Thoracic aorta (tissue), 2 donors: ENCODE measurements at regions not wholly inside any gene's neighbourhood (a gene's known extent, or its start where the extent isn't known, plus 50 kb on each side); places are given as distances from the start of the nearest gene placed in this dataset.
"Not testable (repeated sequence)": the region's sequence is repeated elsewhere in the genome, so short reads cannot be mapped to it uniquely, and the experiment has no call there.

Experiments used
- ATAC-seq: fragments of 150-250 bp; one replicate; pipeline ENCODE4 v1.8.0; 2017; ENCODE audit warnings: low read depth; ENCODE audit not compliant: insufficient number of reproducible peaks, low FRiP score
- DNase-seq: peaks from one replicate; pipeline ENCODE4 v3.0.0-alpha.2; 2020; ENCODE audit warnings: low spot score
- H3K27ac ChIP-seq, 2 donors: fragments of 200-600 bp; sonication (generic); 1 replicate in 1 of 2; 2 replicates in 1 of 2; pipeline ENCODE4 v1.5.1; 2016; ENCODE audit warnings: mild to moderate bottlenecking in 2 of 2, moderate library complexity in 2 of 2
- H3K27me3 ChIP-seq: fragments of 200-600 bp; sonication (generic); replicated peaks from 2 replicates; pipeline ENCODE4 v1.6.0; 2016; ENCODE audit warnings: mild to moderate bottlenecking; ENCODE audit not compliant: insufficient read depth
- H3K36me3 ChIP-seq: fragments of 200-600 bp; sonication (generic); one replicate; pipeline ENCODE4 v1.5.1; 2016
- H3K4me1 ChIP-seq, 2 donors: fragments of 200-600 bp; sonication (generic); 1 replicate in 1 of 2; 2 replicates in 1 of 2; pipeline versions ENCODE4 v1.5.1 to v1.6.0; 2016; ENCODE audit warnings: low read depth in 2 of 2, mild to moderate bottlenecking in 1 of 2; ENCODE audit not compliant: control insufficient read depth in 1 of 2
- H3K4me3 ChIP-seq: fragments of 200-600 bp; sonication (generic); 2 replicates; pipeline ENCODE4 v1.5.1; 2016; ENCODE audit warnings: mild to moderate bottlenecking
- H3K9me3 ChIP-seq: fragments of 200-600 bp; sonication (generic); 2 replicates; pipeline ENCODE4 v1.5.1; 2016

DNA sequence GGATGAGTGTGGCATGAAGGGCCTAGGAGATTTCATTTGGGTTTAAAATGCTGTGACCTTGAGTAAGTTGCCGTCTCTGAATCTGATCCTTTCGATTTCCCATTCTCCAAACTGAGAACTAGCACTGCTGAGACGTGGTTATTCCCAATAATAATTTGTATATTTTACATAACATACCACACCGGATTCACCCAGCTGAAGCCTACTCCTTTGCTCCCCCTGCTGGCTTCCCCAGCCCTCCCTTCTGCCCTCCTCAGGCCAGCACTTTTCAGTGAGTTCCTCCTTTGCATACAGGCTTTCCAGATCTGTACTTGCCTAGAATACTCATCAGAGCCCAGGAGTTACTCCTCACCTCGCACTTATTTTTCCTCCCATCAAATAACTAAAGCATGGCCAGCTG, 255.1 kb downstream of the OR4F29 start:
- not testable (repeated sequence) for ATAC-seq, H3K4me3 ChIP-seq, H3K27ac ChIP-seq, H3K36me3 ChIP-seq, DNase-seq, H3K27me3 ChIP-seq, H3K9me3 ChIP-seq, H3K4me1 ChIP-seq

GRCh38 chr1:191296-192049, 260.0 kb downstream of the OR4F29 start:
- H3K27ac ChIP-seq, ATAC-seq, H3K4me3 ChIP-seq, H3K4me1 ChIP-seq, H3K36me3 ChIP-seq, H3K27me3 ChIP-seq, DNase-seq, H3K9me3 ChIP-seq: not testable (repeated sequence)

DNA sequence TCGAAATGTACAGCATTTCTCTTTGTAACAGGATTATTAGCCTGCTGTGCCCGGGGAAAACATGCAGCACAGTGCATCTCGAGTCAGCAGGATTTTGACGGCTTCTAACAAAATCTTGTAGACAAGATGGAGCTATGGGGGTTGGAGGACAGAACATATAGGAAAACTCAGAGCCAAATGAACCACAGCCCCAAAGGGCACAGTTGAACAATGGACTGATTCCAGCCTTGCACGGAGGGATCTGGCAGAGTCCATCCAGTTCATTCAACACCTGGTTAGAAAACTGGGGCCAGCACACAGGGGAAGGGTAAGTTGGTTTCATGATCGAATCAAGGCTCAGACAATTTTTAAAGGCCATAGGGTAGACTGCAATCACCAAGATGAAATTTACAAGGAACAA, 260.8 kb downstream of the OR4F29 start:
- not testable (repeated sequence) for H3K27me3 ChIP-seq, ATAC-seq, H3K36me3 ChIP-seq, H3K9me3 ChIP-seq, H3K4me3 ChIP-seq, DNase-seq, H3K27ac ChIP-seq, H3K4me1 ChIP-seq

- not testable (repeated sequence) for H3K4me1 ChIP-seq, H3K27ac ChIP-seq, H3K4me3 ChIP-seq, DNase-seq, H3K27me3 ChIP-seq, ATAC-seq, H3K9me3 ChIP-seq, H3K36me3 ChIP-seq
Measured at GRCh38 chr1:189915-190314, 261.6 kb downstream of the OR4F29 start.

DNA sequence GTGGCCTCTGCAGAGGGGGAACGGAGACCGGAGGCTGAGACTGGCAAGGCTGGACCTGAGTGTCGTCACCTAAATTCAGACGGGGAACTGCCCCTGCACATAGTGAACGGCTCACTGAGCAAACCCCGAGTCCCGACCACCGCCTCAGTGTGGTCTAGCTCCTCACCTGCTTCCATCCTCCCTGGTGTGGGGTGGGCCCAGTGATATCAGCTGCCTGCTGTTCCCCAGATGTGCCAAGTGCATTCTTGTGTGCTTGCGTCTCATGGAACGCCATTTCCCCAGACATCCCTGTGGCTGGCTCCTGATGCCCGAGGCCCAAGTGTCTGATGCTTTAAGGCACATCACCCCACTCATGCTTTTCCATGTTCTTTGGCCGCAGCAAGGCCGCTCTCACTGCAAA, 262.2 kb downstream of the OR4F29 start:
- H3K36me3 ChIP-seq, ATAC-seq, H3K4me1 ChIP-seq, H3K27ac ChIP-seq, H3K9me3 ChIP-seq, H3K27me3 ChIP-seq, H3K4me3 ChIP-seq, DNase-seq: not testable (repeated sequence)

- H3K4me1 ChIP-seq, H3K36me3 ChIP-seq, H3K27me3 ChIP-seq, H3K9me3 ChIP-seq, ATAC-seq, H3K4me3 ChIP-seq, DNase-seq, H3K27ac ChIP-seq: not testable (repeated sequence)
Measured at GRCh38 chr1:187298-187697, 264.2 kb downstream of the OR4F29 start.

DNA sequence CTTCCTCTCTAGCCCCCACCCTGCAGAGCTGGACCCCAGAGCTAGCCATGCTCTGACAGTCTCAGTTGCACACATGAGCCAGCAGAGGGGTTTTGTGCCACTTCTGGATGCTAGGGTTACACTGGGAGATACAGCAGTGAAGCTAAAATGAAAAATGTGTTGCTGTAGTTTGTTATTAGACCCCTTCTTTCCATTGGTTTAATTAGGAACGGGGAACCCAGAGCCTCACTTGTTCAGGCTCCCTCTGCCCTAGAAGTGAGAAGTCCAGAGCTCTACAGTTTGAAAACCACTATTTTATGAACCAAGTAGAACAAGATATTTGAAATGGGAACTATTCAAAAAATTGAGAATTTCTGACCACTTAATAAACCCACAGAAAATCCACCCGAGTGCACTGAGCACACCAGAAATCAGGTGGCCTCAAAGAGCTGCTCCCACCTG, 264.8 kb downstream of the OR4F29 start:
- not testable (repeated sequence) for H3K9me3 ChIP-seq, DNase-seq, H3K27me3 ChIP-seq, H3K36me3 ChIP-seq, H3K4me1 ChIP-seq, H3K4me3 ChIP-seq, ATAC-seq, H3K27ac ChIP-seq

GRCh38 chr1:186223-186622, 265.3 kb downstream of the OR4F29 start:
- not testable (repeated sequence) for H3K27ac ChIP-seq, ATAC-seq, H3K4me1 ChIP-seq, DNase-seq, H3K27me3 ChIP-seq, H3K36me3 ChIP-seq, H3K9me3 ChIP-seq, H3K4me3 ChIP-seq

GRCh38 chr1:185526-185925, 266.0 kb downstream of the OR4F29 start:
- not testable (repeated sequence) for H3K4me3 ChIP-seq, H3K36me3 ChIP-seq, H3K4me1 ChIP-seq, ATAC-seq, H3K9me3 ChIP-seq, DNase-seq, H3K27me3 ChIP-seq, H3K27ac ChIP-seq

DNA sequence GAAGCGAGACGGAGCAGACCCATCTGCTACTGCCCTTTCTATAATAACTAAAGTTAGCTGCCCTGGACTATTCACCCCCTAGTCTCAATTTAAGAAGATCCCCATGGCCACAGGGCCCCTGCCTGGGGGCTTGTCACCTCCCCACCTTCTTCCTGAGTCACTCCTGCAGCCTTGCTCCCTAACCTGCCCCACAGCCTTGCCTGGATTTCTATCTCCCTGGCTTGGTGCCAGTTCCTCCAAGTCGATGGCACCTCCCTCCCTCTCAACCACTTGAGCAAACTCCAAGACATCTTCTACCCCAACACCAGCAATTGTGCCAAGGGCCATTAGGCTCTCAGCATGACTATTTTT, 267.2 kb downstream of the OR4F29 start:
- not testable (repeated sequence) for H3K9me3 ChIP-seq, H3K4me3 ChIP-seq, H3K27ac ChIP-seq, H3K36me3 ChIP-seq, ATAC-seq, DNase-seq, H3K27me3 ChIP-seq, H3K4me1 ChIP-seq

DNA sequence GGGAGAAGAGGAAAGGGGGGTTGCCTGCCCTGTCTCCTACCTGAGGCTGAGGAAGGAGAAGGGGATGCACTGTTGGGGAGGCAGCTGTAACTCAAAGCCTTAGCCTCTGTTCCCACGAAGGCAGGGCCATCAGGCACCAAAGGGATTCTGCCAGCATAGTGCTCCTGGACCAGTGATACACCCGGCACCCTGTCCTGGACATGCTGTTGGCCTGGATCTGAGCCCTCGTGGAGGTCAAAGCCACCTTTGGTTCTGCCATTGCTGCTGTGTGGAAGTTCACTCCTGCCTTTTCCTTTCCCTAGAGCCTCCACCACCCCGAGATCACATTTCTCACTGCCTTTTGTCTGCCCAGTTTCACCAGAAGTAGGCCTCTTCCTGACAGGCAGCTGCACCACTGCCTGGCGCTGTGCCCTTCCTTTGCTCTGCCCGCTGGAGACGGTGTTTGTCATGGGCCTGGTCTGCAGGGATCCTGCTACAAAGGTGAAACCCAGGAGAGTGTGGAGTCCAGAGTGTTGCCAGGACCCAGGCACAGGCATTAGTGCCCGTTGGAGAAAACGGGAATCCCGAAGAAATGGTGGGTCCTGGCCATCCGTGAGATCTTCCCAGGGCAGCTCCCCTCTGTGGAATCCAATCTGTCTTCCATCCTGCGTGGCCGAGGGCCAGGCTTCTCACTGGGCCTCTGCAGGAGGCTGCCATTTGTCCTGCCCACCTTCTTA, 267.7 kb downstream of the OR4F29 start:
- not testable (repeated sequence) for H3K4me3 ChIP-seq, H3K36me3 ChIP-seq, H3K27ac ChIP-seq, ATAC-seq, H3K27me3 ChIP-seq, H3K4me1 ChIP-seq, H3K9me3 ChIP-seq
- DNase-seq: peak; percentile 3

DNA sequence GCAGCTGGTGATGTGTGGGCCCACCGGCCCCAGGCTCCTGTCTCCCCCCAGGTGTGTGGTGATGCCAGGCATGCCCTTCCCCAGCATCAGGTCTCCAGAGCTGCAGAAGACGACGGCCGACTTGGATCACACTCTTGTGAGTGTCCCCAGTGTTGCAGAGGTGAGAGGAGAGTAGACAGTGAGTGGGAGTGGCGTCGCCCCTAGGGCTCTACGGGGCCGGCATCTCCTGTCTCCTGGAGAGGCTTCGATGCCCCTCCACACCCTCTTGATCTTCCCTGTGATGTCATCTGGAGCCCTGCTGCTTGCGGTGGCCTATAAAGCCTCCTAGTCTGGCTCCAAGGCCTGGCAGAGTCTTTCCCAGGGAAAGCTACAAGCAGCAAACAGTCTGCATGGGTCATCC, 268.4 kb downstream of the OR4F29 start:
- not testable (repeated sequence) for H3K27me3 ChIP-seq, H3K4me3 ChIP-seq, H3K27ac ChIP-seq, H3K4me1 ChIP-seq, ATAC-seq, H3K36me3 ChIP-seq, H3K9me3 ChIP-seq, DNase-seq

DNA sequence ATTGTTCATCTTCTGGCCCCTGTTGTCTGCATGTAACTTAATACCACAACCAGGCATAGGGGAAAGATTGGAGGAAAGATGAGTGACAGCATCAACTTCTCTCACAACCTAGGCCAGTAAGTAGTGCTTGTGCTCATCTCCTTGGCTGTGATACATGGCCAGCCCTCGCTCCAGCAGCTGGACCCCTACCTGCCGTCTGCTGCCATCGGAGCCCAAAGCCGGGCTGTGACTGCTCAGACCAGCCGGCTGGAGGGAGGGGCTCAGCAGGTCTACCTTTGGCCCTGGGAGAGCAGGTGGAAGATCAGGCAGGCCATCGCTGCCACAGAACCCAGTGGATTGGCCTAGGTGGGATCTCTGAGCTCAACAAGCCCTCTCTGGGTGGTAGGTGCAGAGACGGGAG, 268.8 kb downstream of the OR4F29 start:
- DNase-seq, H3K36me3 ChIP-seq, H3K27ac ChIP-seq, H3K9me3 ChIP-seq, H3K4me3 ChIP-seq, H3K4me1 ChIP-seq, ATAC-seq, H3K27me3 ChIP-seq: not testable (repeated sequence)
